GM23338 (cell line): ENCODE measurements at regions not wholly inside any gene's neighbourhood (a gene's known extent, or its start where the extent isn't known, plus 50 kb on each side); places are given as distances from the start of the nearest gene placed in this dataset.

Experiments used
- ATAC-seq: fragments of 200-7000 bp; cut with Tn5 transposase; 3 replicates; pipeline ENCODE4 v1.9.1; 2020
- DNase-seq: peaks from one replicate; pipeline ENCODE4 v3.0.0-alpha.2; 2015; ENCODE audit warnings: low spot score
- H2AFZ ChIP-seq: fragments of 200-600 bp; sonication (generic); 2 replicates; pipeline ENCODE4 v1.8.0; 2016; ENCODE audit warnings: antibody characterized with exemption, mild to moderate bottlenecking, moderate library complexity
- H3F3A ChIP-seq: fragments of 200-600 bp; sonication (generic); replicated peaks from 2 replicates; pipeline ENCODE4 v1.8.0; 2017; ENCODE audit warnings: antibody characterized with exemption, mixed run types, low read depth
- H3K27ac ChIP-seq: fragments of 200-600 bp; sonication (generic); 2 replicates; pipeline ENCODE4 v1.6.1; 2016; ENCODE audit warnings: low read depth
- H3K27me3 ChIP-seq: fragments of 200-600 bp; sonication (generic); 2 replicates; pipeline ENCODE4 v1.8.0; 2016; ENCODE audit warnings: mild to moderate bottlenecking, mixed run types, moderate library complexity; ENCODE audit not compliant: insufficient read depth
- H3K36me3 ChIP-seq: fragments of 200-600 bp; sonication (generic); 2 replicates; pipeline ENCODE4 v1.8.0; 2016; ENCODE audit warnings: mild to moderate bottlenecking; ENCODE audit not compliant: insufficient read depth
- H3K4me1 ChIP-seq: fragments of 200-600 bp; sonication (generic); 2 replicates; pipeline ENCODE4 v1.8.0; 2016; ENCODE audit warnings: mild to moderate bottlenecking, moderate library complexity; ENCODE audit not compliant: insufficient read depth
- H3K4me2 ChIP-seq: fragments of 200-600 bp; sonication (generic); 2 replicates; pipeline ENCODE4 v1.7.1; 2017; ENCODE audit warnings: mixed run types
- H3K4me3 ChIP-seq: fragments of 200-600 bp; sonication (generic); 2 replicates; pipeline ENCODE4 v1.6.1; 2016; ENCODE audit warnings: mixed run types
- H3K79me2 ChIP-seq: fragments of 200-600 bp; sonication (generic); replicated peaks from 2 replicates; pipeline ENCODE4 v1.8.0; 2017; ENCODE audit warnings: mild to moderate bottlenecking; ENCODE audit not compliant: insufficient read depth
- H3K9me2 ChIP-seq: fragments of 200-600 bp; sonication (generic); 2 replicates; pipeline ENCODE4 v1.8.0; 2017; ENCODE audit not compliant: insufficient read depth
- H4K20me1 ChIP-seq: fragments of 200-600 bp; sonication (generic); replicated peaks from 2 replicates; pipeline ENCODE4 v1.8.0; 2017; ENCODE audit warnings: mild to moderate bottlenecking; ENCODE audit not compliant: insufficient read depth
- H3K27ac Mint-ChIP-seq: 2 replicates; pipeline ENCODE4 v1.8.0; 2020; ENCODE audit warnings: inconsistent platforms, mild to moderate bottlenecking, moderate library complexity, mixed read lengths
- H3K27me3 Mint-ChIP-seq: 3 replicates; pipeline ENCODE4 v1.8.0; 2022; ENCODE audit warnings: low read depth, mild to moderate bottlenecking, moderate library complexity, mixed read lengths, inconsistent platforms; ENCODE audit not compliant: insufficient read depth, poor library complexity
- H3K36me3 Mint-ChIP-seq: 3 replicates; pipeline ENCODE4 v1.8.0; 2021; ENCODE audit warnings: low read depth, mild to moderate bottlenecking, inconsistent platforms, moderate library complexity, mixed read lengths
- H3K4me1 Mint-ChIP-seq: 3 replicates; pipeline ENCODE4 v1.8.0; 2020; ENCODE audit warnings: mild to moderate bottlenecking, inconsistent platforms, mixed read lengths
- H3K4me3 Mint-ChIP-seq: 3 replicates; pipeline ENCODE4 v1.8.0; 2021; ENCODE audit warnings: moderate library complexity, mild to moderate bottlenecking, inconsistent platforms, mixed read lengths
- H3K9me3 Mint-ChIP-seq: 3 replicates; pipeline ENCODE4 v1.8.0; 2020; ENCODE audit warnings: moderate library complexity, mild to moderate bottlenecking, inconsistent platforms, mixed read lengths
- EZH2 ChIP-seq: fragments of 200-600 bp; sonication (generic); IDR thresholded peaks from one replicate; pipeline ENCODE4 v1.8.0; 2017; ENCODE audit warnings: antibody characterized with exemption, mild to moderate bottlenecking, low read depth; ENCODE audit not compliant: unreplicated experiment
- JUNB ChIP-seq: IDR thresholded peaks from one replicate; pipeline ENCODE4 v1.6.1; 2016; ENCODE audit warnings: antibody characterized with exemption; ENCODE audit not compliant: unreplicated experiment
- POLR2AphosphoS5 ChIP-seq: IDR thresholded peaks from 2 replicates; pipeline ENCODE4 v1.6.1; 2016; ENCODE audit warnings: antibody characterized with exemption, low read depth
- REST ChIP-seq: IDR thresholded peaks from one replicate; pipeline ENCODE4 v1.6.1; 2018; ENCODE audit warnings: antibody characterized with exemption; ENCODE audit not compliant: unreplicated experiment
- ZNF331 ChIP-seq: fragments of 250-450 bp; sonication (Bioruptor Pico); IDR thresholded peaks from 2 replicates; pipeline ENCODE4 v1.5.0; 2020; ENCODE audit warnings: low read depth, mild to moderate bottlenecking, moderate library complexity
- ZNF462 ChIP-seq: fragments of 250-450 bp; sonication (Bioruptor Pico); IDR thresholded peaks from 2 replicates; pipeline ENCODE4 v1.5.0; 2020; ENCODE audit warnings: mild to moderate bottlenecking, moderate library complexity

DNA sequence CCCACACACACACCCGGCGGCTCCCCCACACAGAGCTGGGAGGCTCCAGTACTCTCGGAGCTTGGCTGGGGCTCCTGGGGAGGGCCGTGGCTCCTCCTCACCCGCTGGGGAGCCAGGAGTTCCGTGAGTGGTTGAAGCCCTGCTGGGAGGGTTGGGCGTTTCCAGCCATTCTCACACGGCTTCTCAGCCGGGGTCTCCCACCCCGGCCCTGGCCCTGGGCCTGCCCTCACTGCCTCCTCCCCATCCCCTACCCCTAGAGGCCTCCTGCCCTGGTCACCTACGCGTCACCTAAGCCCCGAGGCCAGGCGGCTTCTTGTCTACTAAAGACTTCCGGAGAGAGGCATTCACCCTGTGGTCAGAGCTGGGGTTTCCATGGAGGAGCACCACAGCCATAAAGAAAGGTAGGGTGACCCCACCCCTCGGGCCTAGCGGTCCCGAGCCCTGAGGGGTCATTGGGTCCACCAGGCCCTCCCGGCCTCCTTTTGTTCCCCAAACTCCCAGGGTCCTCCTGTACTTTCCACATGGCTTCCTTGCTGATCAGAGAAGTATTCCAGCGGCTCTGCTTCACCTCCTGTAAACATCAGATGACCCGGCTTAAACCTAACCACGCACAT, 99.3 kb downstream of the TTLL2 start (continued):
- TF ChIP-seq ZNF462 (no peak), POLR2AphosphoS5 (no peak)

DNA sequence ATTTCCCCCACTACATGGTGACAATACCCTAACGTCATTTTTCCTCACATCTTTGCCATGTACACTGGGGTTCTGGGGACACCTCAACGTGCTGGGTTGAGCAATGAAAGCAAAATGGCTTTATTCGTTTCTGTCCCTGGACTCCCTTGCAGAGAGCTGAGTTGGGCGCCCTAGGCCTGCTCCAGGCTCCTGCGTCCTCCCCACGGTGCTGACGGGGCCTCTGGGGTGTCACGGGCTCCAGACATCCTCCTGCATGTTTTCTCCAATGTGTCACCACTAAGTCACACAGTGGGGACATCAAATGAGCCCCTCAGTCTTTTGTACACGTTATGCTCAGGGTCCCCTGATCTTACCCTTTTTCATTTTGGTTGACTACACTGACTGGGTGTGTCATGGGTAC, 99.8 kb downstream of the TTLL2 start:
- Histone ChIP-seq H3F3A (no peaks in the 10 kb centered on the region), H3K4me3 (no peak overlapping the region), H3K9me2 (no peaks in the 10 kb centered on the region), H3K27ac (no peak overlapping the region), H3K4me1 (no peaks in the 10 kb centered on the region), H4K20me1 (no peaks in the 10 kb centered on the region), H3K4me2 (no peak overlapping the region), H3K79me2 (no peaks in the 10 kb centered on the region), H3K36me3 (no peaks in the 10 kb centered on the region), H3K27me3 (no peaks in the 10 kb centered on the region), H2AFZ (no peak overlapping the region)
- Mint-ChIP-seq H3K27ac (no peak overlapping the region), H3K9me3 (peaks cover 12% of the 10 kb centered on the region), H3K4me3 (no peak overlapping the region), H3K27me3 (peaks cover 2% of the 10 kb centered on the region), H3K4me1 (peaks cover 13% of the 10 kb centered on the region), H3K36me3 (peaks cover 11% of the 10 kb centered on the region; the same call in 2 of the 3 replicates)
- ATAC-seq, result no peak
- no peak for DNase-seq
- TF ChIP-seq EZH2 (no peak), JUNB (no peak), ZNF462 (no peak), REST (no peak), ZNF331 (CRISPR knock-in tag) (no peak)
